Bronchial epithelial cell (primary cell): ENCODE measurements at regions not wholly inside any gene's neighbourhood (a gene's known extent, or its start where the extent isn't known, plus 50 kb on each side); places are given as distances from the start of the nearest gene placed in this dataset.

Source experiments
- DNase-seq: peaks from one replicate; pipeline ENCODE4 v3.0.0-alpha.2; 2010; ENCODE audit warnings: low read depth
- FAIRE-seq: peaks from 2 replicates; lab custom pipeline; 2011; peaks lifted over from hg19 to GRCh38; lab: Jason Lieb, UNC
- H3K27me3 ChIP-seq: 2 replicates; pipeline ENCODE4 v1.5.1; 2011; ENCODE audit warnings: low read length; ENCODE audit not compliant: control insufficient read depth, insufficient read depth
- H3K36me3 ChIP-seq: 2 replicates; pipeline ENCODE4 v1.5.1; 2011; ENCODE audit warnings: low read length; ENCODE audit not compliant: control insufficient read depth, insufficient read depth
- H3K4me3 ChIP-seq: 2 replicates; pipeline ENCODE4 v1.5.1; 2011; ENCODE audit warnings: mild to moderate bottlenecking, low read depth, low read length, control low read depth
- CTCF ChIP-seq: IDR thresholded peaks from 2 replicates; pipeline ENCODE4 v1.5.1; 2011; ENCODE audit warnings: mild to moderate bottlenecking, moderate library complexity, low read length, control low read depth, inconsistent platforms; ENCODE audit not compliant: insufficient read depth, severe bottlenecking

DNA sequence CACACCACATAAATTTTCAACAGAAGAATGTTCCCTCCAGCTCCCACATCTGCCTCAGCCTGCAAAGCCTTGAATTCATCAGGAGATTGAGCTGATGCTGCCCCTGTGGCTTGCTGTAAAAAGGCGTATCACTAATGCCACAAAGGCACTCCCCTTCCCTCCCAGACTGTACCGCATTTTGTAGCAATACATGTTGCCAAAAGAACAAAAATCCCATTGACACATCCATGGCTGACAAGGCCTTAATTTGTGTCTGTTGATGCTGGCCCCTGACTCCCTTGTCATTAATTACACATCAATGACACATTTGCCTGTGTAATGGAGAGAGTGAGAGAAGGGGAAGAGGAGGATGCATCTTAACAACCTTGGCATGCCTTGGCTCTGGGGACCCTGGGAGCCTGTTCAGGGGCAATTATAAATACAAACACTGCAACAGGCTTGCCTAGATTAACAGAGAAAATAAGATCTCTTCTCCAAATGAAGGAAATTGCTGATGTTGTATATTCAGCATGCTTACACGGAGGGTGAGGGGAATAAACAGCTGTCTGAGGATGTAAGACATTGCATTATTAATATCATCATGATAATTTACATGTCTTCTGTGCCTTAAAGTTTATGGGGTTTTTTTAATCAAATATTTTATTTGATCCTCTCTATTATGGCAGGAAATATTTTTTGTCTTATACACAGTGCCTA is 264.0 kb downstream of the SUCLG1 start:
- DNase-seq, result no peak
- H3K36me3 ChIP-seq, result no peaks in the 10 kb centered on the region
- no peak for FAIRE-seq
- H3K4me3 ChIP-seq, result no peak overlapping the region
- no peaks in the 10 kb centered on the region for H3K27me3 ChIP-seq
- TF ChIP-seq CTCF, result no peak

DNA sequence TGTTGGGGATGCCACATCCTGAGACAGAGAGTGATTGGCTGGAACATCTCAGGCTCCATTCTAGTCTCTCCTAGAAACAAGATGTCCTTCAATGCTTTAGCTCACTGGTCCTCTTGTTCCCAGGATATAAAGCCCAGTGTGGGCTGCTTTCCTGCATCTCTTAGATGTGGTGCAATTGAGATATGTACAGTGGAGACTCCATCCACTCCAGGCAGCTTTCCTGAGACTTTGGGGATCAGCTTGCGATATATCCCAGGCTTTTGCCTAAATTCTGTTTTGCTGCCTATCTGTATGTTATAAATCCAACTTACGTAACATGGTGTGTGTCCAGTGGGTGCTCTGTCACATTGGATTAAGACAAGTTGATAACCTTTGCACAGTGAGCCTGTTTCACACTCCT is 264.9 kb downstream of the SUCLG1 start:
- DNase-seq (no peak), FAIRE-seq (no peak)
- no peak for TF ChIP-seq CTCF
- Histone ChIP-seq H3K4me3 (no peak overlapping the region), H3K27me3 (no peaks in the 10 kb centered on the region), H3K36me3 (no peaks in the 10 kb centered on the region)

DNA sequence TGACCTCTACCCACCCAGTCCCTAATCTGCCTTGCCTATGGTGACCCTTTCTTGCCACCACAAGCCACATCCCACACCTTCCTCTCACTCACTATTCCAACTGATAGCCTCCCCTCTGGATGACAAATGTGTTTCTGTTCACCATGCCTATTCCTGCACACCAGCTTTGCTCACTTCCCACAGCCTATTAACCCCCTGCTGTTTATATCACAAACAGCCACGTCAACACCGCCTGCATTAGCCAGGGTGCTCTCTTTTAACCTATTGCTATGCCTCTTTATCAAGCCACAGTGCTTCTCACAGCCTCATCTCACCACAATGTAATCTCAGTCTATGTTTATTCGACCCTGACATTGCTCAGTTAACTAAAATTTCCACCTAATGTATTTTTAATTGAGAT is 271.8 kb downstream of the SUCLG1 start:
- TF ChIP-seq CTCF, result no peak
- no peaks in the 10 kb centered on the region for H3K36me3 ChIP-seq
- DNase-seq (no peak), FAIRE-seq (no peak)
- no peaks in the 10 kb centered on the region for H3K27me3 ChIP-seq
- H3K4me3 ChIP-seq, result no peak overlapping the region

GRCh38 chr2:84181927-84182326 is 277.2 kb downstream of the SUCLG1 start:
- FAIRE-seq, result no peak
- no peak for TF ChIP-seq CTCF
- no peaks in the 10 kb centered on the region for H3K36me3 ChIP-seq
- H3K27me3 ChIP-seq, result no peaks in the 10 kb centered on the region
- DNase-seq, result no peak
- no peak overlapping the region for H3K4me3 ChIP-seq

GRCh38 chr2:84177733-84178132 is 281.3 kb downstream of the SUCLG1 start:
- TF ChIP-seq CTCF, result no peak
- Histone ChIP-seq H3K4me3 (no peak overlapping the region), H3K27me3 (no peaks in the 10 kb centered on the region), H3K36me3 (no peaks in the 10 kb centered on the region)
- no peak for FAIRE-seq
- DNase-seq, result no peak

- FAIRE-seq (no peak), DNase-seq (no peak)
- Histone ChIP-seq H3K27me3 (no peaks in the 10 kb centered on the region), H3K36me3 (no peaks in the 10 kb centered on the region), H3K4me3 (no peak overlapping the region)
- TF ChIP-seq CTCF, result no peak
These were observed 283.1 kb downstream of the SUCLG1 start for GRCh38 chr2:84175970-84176369.
